IMR-90 (cell line): ENCODE measurements at regions not wholly inside any gene's neighbourhood (a gene's known extent, or its start where the extent isn't known, plus 50 kb on each side); places are given as distances from the start of the nearest gene placed in this dataset.

Experiments used
- ATAC-seq: fragments of 200-7000 bp; cut with Tn5 transposase; 2 replicates; pipeline ENCODE4 v1.9.1; 2020; ENCODE audit warnings: low read depth, mild to moderate bottlenecking, moderate library complexity
- BruUV-seq: library from RNA; stranded (reverse); fragments of 400-500 nt; replicated peaks from 2 replicates; lab custom pipeline; 2021; lab: Mats Ljungman, UMichigan
- CTCF ChIA-PET: fragments of 300-600 bp; formaldehyde crosslinking; extraction: SDS; loops from one replicate; lab custom pipeline; 2021; ENCODE audit warnings: antibody characterized with exemption; lab: Yijun Ruan, JAX
- POLR2A ChIA-PET: fragments of 300-600 bp; sonication (Branson Sonifier 250); formaldehyde crosslinking; loops from one replicate; lab custom pipeline; 2022; ENCODE audit warnings: antibody characterized with exemption; ENCODE audit not compliant: unreplicated experiment; lab: Charles Lee
- DNase-seq: peaks from one replicate; pipeline ENCODE4 v3.0.0; 2013
- H2AFZ ChIP-seq: replicated peaks from 2 replicates; pipeline ENCODE3; 2013; ENCODE audit warnings: low read length, mild to moderate bottlenecking; ENCODE audit not compliant: poor library complexity
- H2AK5ac ChIP-seq: 2 replicates; pipeline ENCODE4 v1.6.1; 2013; ENCODE audit warnings: low read depth, low read length, inconsistent platforms
- H2AK9ac ChIP-seq: replicated peaks from 2 replicates; pipeline ENCODE3; 2013; ENCODE audit warnings: mild to moderate bottlenecking, low read depth, low read length, moderate library complexity; ENCODE audit not compliant: poor library complexity
- H2BK120ac ChIP-seq: 2 replicates; pipeline ENCODE4 v1.6.1; 2013; ENCODE audit warnings: low read depth, low read length, inconsistent platforms
- H2BK15ac ChIP-seq: 3 replicates; pipeline ENCODE4 v1.6.1; 2013; ENCODE audit warnings: low read depth, low read length, inconsistent platforms
- H2BK20ac ChIP-seq: 2 replicates; pipeline ENCODE4 v1.6.1; 2013; ENCODE audit warnings: low read depth, mild to moderate bottlenecking, inconsistent platforms, low read length, moderate library complexity
- H2BK5ac ChIP-seq: 2 replicates; pipeline ENCODE4 v1.6.1; 2013; ENCODE audit warnings: mild to moderate bottlenecking, low read depth, low read length, inconsistent platforms; ENCODE audit not compliant: poor library complexity, severe bottlenecking
- H3K14ac ChIP-seq: replicated peaks from 2 replicates; pipeline ENCODE4 v1.6.1; 2013; ENCODE audit warnings: low read depth, low read length, inconsistent platforms
- H3K18ac ChIP-seq: 2 replicates; pipeline ENCODE4 v1.6.1; 2013; ENCODE audit warnings: low read depth, low read length, control low read depth
- H3K23ac ChIP-seq: 2 replicates; pipeline ENCODE4 v1.6.1; 2013; ENCODE audit warnings: low read depth, low read length, inconsistent platforms
- H3K27ac ChIP-seq: 2 replicates; pipeline ENCODE4 v1.5.1; 2013; ENCODE audit warnings: mild to moderate bottlenecking, control low read depth, low read length; ENCODE audit not compliant: insufficient read depth
- H3K27me3 ChIP-seq: 2 replicates; pipeline ENCODE4 v1.6.1; 2013; ENCODE audit warnings: low read length; ENCODE audit not compliant: control insufficient read depth, insufficient read depth
- H3K36me3 ChIP-seq: 2 replicates; pipeline ENCODE4 v1.6.1; 2013; ENCODE audit warnings: low read length, mixed read lengths; ENCODE audit not compliant: control insufficient read depth, insufficient read depth
- H3K4ac ChIP-seq: 2 replicates; pipeline ENCODE4 v1.6.1; 2013; ENCODE audit warnings: low read depth, low read length, inconsistent platforms
- H3K4me1 ChIP-seq: 2 replicates; pipeline ENCODE4 v1.6.1; 2013; ENCODE audit warnings: low read length, mixed read lengths; ENCODE audit not compliant: control insufficient read depth, insufficient read depth
- H3K4me2 ChIP-seq: 2 replicates; pipeline ENCODE4 v1.6.1; 2013; ENCODE audit warnings: low read depth, mild to moderate bottlenecking, control low read depth, low read length, moderate library complexity
- H3K4me3 ChIP-seq: 2 replicates; pipeline ENCODE4 v1.5.1; 2013; ENCODE audit warnings: low read depth, mild to moderate bottlenecking, control low read depth, low read length, moderate library complexity; ENCODE audit not compliant: insufficient read depth
- H3K56ac ChIP-seq: 2 replicates; pipeline ENCODE4 v1.6.1; 2013; ENCODE audit warnings: low read length, inconsistent platforms; ENCODE audit not compliant: insufficient read depth; ENCODE audit errors: extremely low read depth
- H3K79me1 ChIP-seq, 2 experiments: 2 replicates each; pipeline ENCODE4 v1.6.1; 2013; ENCODE audit warnings: low read length in 2 of 2, inconsistent platforms in 1 of 2, low read depth in 1 of 2
- H3K9ac ChIP-seq: 2 replicates; pipeline ENCODE4 v1.6.1; 2013; ENCODE audit warnings: low read depth, low read length, control low read depth
- H3K9me1 ChIP-seq: 2 replicates; pipeline ENCODE4 v1.6.1; 2013; ENCODE audit warnings: low read length, inconsistent platforms; ENCODE audit not compliant: insufficient read depth
- H3K9me3 ChIP-seq: 2 replicates; pipeline ENCODE4 v1.6.1; 2013; ENCODE audit warnings: low read length; ENCODE audit not compliant: control insufficient read depth, insufficient read depth
- H4K20me1 ChIP-seq: 2 replicates; pipeline ENCODE4 v1.6.1; 2013; ENCODE audit warnings: low read length, inconsistent platforms; ENCODE audit not compliant: insufficient read depth
- H4K5ac ChIP-seq: 2 replicates; pipeline ENCODE4 v1.6.1; 2013; ENCODE audit warnings: mild to moderate bottlenecking, low read depth, low read length, control low read depth
- H4K8ac ChIP-seq, 2 experiments: 2 replicates each; pipeline ENCODE4 v1.6.1; 2013; ENCODE audit warnings: low read depth in 2 of 2, low read length in 2 of 2, control low read depth in 1 of 2, inconsistent platforms in 1 of 2
- H4K91ac ChIP-seq: 2 replicates; pipeline ENCODE4 v1.6.1; 2013; ENCODE audit warnings: low read depth, low read length, inconsistent platforms; ENCODE audit not compliant: insufficient read depth
- CEBPB ChIP-seq: IDR thresholded peaks from 2 replicates; pipeline ENCODE4 v1.6.1; 2012; ENCODE audit warnings: low read depth, low read length, improper control_type of control experiment
- CHD1 ChIP-seq: IDR thresholded peaks from 2 replicates; pipeline ENCODE4 v1.6.1; 2012; ENCODE audit warnings: low read depth, low read length, improper control_type of control experiment
- FOS ChIP-seq: fragments of 150-350 bp; IDR thresholded peaks from 2 replicates; pipeline ENCODE4 v1.6.1; 2016; ENCODE audit warnings: low read depth, low read length
- NFE2L2 ChIP-seq: fragments of 150-350 bp; IDR thresholded peaks from 2 replicates; pipeline ENCODE4 v1.6.1; 2016; ENCODE audit warnings: low read depth, mild to moderate bottlenecking, low read length
- POLR2A ChIP-seq: IDR thresholded peaks from 2 replicates; pipeline ENCODE4 v1.6.1; 2012; ENCODE audit warnings: mild to moderate bottlenecking, low read depth, low read length
- RAD21 ChIP-seq: IDR thresholded peaks from 2 replicates; pipeline ENCODE4 v1.6.1; 2012; ENCODE audit warnings: low read length, improper control_type of control experiment
- RFX5 ChIP-seq: IDR thresholded peaks from 2 replicates; pipeline ENCODE4 v1.8.0; 2012; ENCODE audit warnings: low read depth, mild to moderate bottlenecking, low read length, moderate library complexity
- SMC3 ChIP-seq: fragments of 150-350 bp; IDR thresholded peaks from 2 replicates; pipeline ENCODE4 v1.6.1; 2016; ENCODE audit warnings: low read depth, mild to moderate bottlenecking, antibody characterized with exemption, low read length, moderate library complexity
- WGBS, 2 experiments: methylation state at CpG; one replicate each; pipeline versions ENCODE4 v1.1.5 to v1.1.7; 2013; ENCODE audit warnings: missing lambda C conversion rate in 2 of 2; ENCODE audit not compliant: insufficient read length in 1 of 2; ENCODE audit errors: extremely low coverage in 2 of 2; 5-methylcytosine and 5-hydroxymethylcytosine counted together
- dilution Hi-C: fragments of 300-500 bp; cut with HindIII; formaldehyde crosslinking; loops from one replicate; pipeline ENCODE4 v1.14.3; 2018; ENCODE audit warnings: low sequenced_read_pairs; ENCODE audit not compliant: unreplicated experiment
- in situ Hi-C: fragments of 300-500 bp; cut with MboI; formaldehyde crosslinking; loops from 3 replicates; pipeline ENCODE4 v1.14.3; 2019; ENCODE audit warnings: low sequenced_read_pairs, inconsistent platforms, mixed read lengths
- intact Hi-C: fragments of 100-400 bp; cut with micrococcal nuclease; formaldehyde crosslinking; loops from 2 replicates; pipeline ENCODE4 v1.10.0; 2022
- TF ChIP-seq, protein P1 (sequence below): fragments of 150-350 bp; IDR thresholded peaks from 2 replicates; pipeline ENCODE4 v1.6.1; 2017; ENCODE audit warnings: mild to moderate bottlenecking, antibody characterized with exemption, low read length, low read depth

DNA sequence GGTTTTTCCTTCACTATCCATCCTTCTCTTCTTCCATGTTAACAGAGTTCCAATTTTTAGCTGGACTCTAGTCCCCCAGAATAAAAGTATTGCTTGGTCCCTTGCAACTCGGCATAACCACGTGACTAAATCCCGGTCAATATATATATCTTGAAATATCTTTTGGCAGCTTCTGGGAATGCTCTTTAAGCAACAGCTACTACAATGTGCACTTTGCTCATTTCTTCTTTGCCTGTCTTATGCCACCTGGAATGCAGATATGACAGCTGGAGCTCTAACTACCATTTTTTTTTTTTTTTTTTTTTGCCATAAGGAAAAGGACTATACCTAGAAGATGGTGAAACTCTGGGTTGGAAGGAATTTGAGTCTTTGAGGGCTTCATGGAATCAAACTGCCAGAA lies 82.6 kb downstream of the GCNT4 start:
- intact Hi-C loops (no loop called here), in situ Hi-C loops (no loop called here), dilution Hi-C loops (no loop called here)
- H3K4me2 ChIP-seq: no peak overlapping the region
- H2BK20ac ChIP-seq: no peak overlapping the region
- ChIA-PET POLR2A (no interaction called here), CTCF (interaction anchor here (0.6 to 1.6 kb wide), 2 partner anchors 13 to 369 kb away, joined by 4 to 5 read pairs; no protein-coding TSS in a partner anchor)
- H3K4me1 ChIP-seq: no peaks in the 10 kb centered on the region
- no peak overlapping the region for H2AK5ac ChIP-seq
- no peak overlapping the region for H3K27ac ChIP-seq
- no peak for ATAC-seq
- H3K18ac ChIP-seq: no peak overlapping the region
- H3K23ac ChIP-seq: no peak overlapping the region
- H2BK5ac ChIP-seq: no peak overlapping the region
- H2AK9ac ChIP-seq: no peak overlapping the region
- no peaks in the 10 kb centered on the region for H3K9me1 ChIP-seq
- no peaks in the 10 kb centered on the region; the same call in 1 of the 2 replicates for H3K9me3 ChIP-seq
- no peak overlapping the region for H4K5ac ChIP-seq
- no peaks in the 10 kb centered on the region for H3K27me3 ChIP-seq
- WGBS, 2 experiments: 82% methylated on average over 2 of the region's 3 CpGs; no CpG with 5 or more reads in 1 of the 2 experiments
- no TSS peak for BruUV-seq
- no peak for DNase-seq
- no peak overlapping the region for H4K8ac ChIP-seq
- no peak overlapping the region for H2AFZ ChIP-seq
- TF ChIP-seq SMC3: no peak
- TF ChIP-seq RAD21: no peak
- no peak for TF ChIP-seq CEBPB
- no peak for TF ChIP-seq CHD1
- TF ChIP-seq, protein P1, sequence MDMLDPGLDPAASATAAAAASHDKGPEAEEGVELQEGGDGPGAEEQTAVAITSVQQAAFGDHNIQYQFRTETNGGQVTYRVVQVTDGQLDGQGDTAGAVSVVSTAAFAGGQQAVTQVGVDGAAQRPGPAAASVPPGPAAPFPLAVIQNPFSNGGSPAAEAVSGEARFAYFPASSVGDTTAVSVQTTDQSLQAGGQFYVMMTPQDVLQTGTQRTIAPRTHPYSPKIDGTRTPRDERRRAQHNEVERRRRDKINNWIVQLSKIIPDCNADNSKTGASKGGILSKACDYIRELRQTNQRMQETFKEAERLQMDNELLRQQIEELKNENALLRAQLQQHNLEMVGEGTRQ: no peak
- TF ChIP-seq NFE2L2: no peak
- no peak for TF ChIP-seq RFX5
- no peak for TF ChIP-seq FOS
- TF ChIP-seq POLR2A: no peak
- no peak overlapping the region for H3K56ac ChIP-seq
- H2BK15ac ChIP-seq: no peak overlapping the region
- no peak overlapping the region for H3K9ac ChIP-seq
- H3K4me3 ChIP-seq: no peak overlapping the region
- H3K14ac ChIP-seq: no peak overlapping the region
- no peak overlapping the region for H2BK120ac ChIP-seq
- no peaks in the 10 kb centered on the region for H4K20me1 ChIP-seq
- H3K4ac ChIP-seq: no peak overlapping the region
- H3K36me3 ChIP-seq: no peaks in the 10 kb centered on the region
- H4K91ac ChIP-seq: no peak overlapping the region
- no peaks in the 10 kb centered on the region for H3K79me1 ChIP-seq
